Fibroblast of lung (primary cell): ENCODE measurements at regions not wholly inside any gene's neighbourhood (a gene's known extent, or its start where the extent isn't known, plus 50 kb on each side); places are given as distances from the start of the nearest gene placed in this dataset.

Experiments
- CTCF ChIP-seq, 2 donors: IDR thresholded peaks in 1 of 2; conservative IDR thresholded peaks in 1 of 2; 1 replicate in 1 of 2; 2 replicates in 1 of 2; pipeline ENCODE4 v1.5.1; 2011 to 2012; ENCODE audit warnings: low read length in 2 of 2, control low read depth in 1 of 2, inconsistent platforms in 1 of 2, low read depth in 1 of 2, mild to moderate bottlenecking in 1 of 2
- EZH2 ChIP-seq: IDR thresholded peaks from 2 replicates; pipeline ENCODE4 v1.5.1; 2012; ENCODE audit warnings: low read length, control low read depth, mild to moderate bottlenecking; ENCODE audit errors: missing control alignments

DNA sequence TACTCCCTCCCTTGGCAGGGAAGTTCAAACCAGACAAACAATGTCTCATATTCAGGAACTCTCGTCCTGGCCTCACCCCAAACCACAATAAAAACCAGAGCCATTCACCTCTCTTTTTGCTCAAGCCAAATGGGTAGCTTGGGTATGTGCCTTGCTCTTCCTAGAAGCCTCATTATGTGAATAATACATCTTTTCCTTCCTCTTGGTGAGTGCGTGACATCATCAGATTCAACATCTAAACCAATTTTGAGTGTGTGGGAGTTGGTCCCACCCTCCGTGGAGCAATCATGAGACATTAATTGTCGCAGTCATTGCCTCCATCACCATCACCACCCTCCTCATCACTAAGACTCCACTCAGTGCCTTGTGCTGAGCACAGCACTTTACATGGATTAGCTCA, 482.9 kb downstream of the PTPRU start:
- TF ChIP-seq CTCF (conservative IDR thresholded peaks at IDR 0.05 in 1 of 2, IDR thresholded peaks at IDR 0.05 in 1 of 2; ENCODE audit: low read depth in 1 of 2, low read length in 2 of 2) (no peak), EZH2 (no peak)
